ENCODE measurements at regions not wholly inside any gene's neighbourhood (a gene's known extent, or its start where the extent isn't known, plus 50 kb on each side); places are given as distances from the start of the nearest gene placed in this dataset.

GRCh38 chr7:1370738-1371137 is 88.5 kb downstream of the MICALL2 start:
- no peak for ATAC-seq

GRCh38 chr7:1372063-1372462 is 87.2 kb downstream of the MICALL2 start:
- TF ChIP-seq GLIS3 (CRISPR knock-in tag; IDR thresholded peaks at IDR 0.05) (no peak), ARNTL (CRISPR knock-in tag; IDR thresholded peaks at IDR 0.05; ENCODE audit: borderline replicate concordance, low read depth) (no peak), TOX (CRISPR knock-in tag; IDR thresholded peaks at IDR 0.05; ENCODE audit: borderline replicate concordance) (no peak), ZC3H10 (CRISPR knock-in tag; IDR thresholded peaks at IDR 0.05) (no peak), RARB (CRISPR knock-in tag; IDR thresholded peaks at IDR 0.05) (no peak), PATZ1 (CRISPR knock-in tag; IDR thresholded peaks at IDR 0.05; ENCODE audit: borderline replicate concordance) (no peak), ZNF8 (CRISPR knock-in tag; IDR thresholded peaks at IDR 0.05) (no peak), ESRRG (CRISPR knock-in tag; IDR thresholded peaks at IDR 0.05) (no peak), TSHZ2 (CRISPR knock-in tag; IDR thresholded peaks at IDR 0.05) (no peak), CREB5 (CRISPR knock-in tag; IDR thresholded peaks at IDR 0.05; ENCODE audit: low read depth) (no peak)
- ATAC-seq: no peak

More at GRCh38 chr7:1370738-1371137, 88.5 kb downstream of the MICALL2 start:
- TF ChIP-seq ZNF70 (CRISPR knock-in tag; IDR thresholded peaks at IDR 0.05) (no peak), CSRNP3 (CRISPR knock-in tag; IDR thresholded peaks at IDR 0.05) (no peak), BACH2 (CRISPR knock-in tag; IDR thresholded peaks at IDR 0.05; ENCODE audit: borderline replicate concordance) (no peak), CREB5 (CRISPR knock-in tag; IDR thresholded peaks at IDR 0.05; ENCODE audit: low read depth) (no peak), RARB (CRISPR knock-in tag; IDR thresholded peaks at IDR 0.05) (no peak), GLIS3 (CRISPR knock-in tag; IDR thresholded peaks at IDR 0.05) (no peak), CSDC2 (CRISPR knock-in tag; IDR thresholded peaks at IDR 0.05) (no peak), PPARA (CRISPR knock-in tag; IDR thresholded peaks at IDR 0.05; ENCODE audit: borderline replicate concordance) (no peak), ZNF565 (CRISPR knock-in tag; conservative IDR thresholded peaks at IDR 0.05; ENCODE audit: low read depth) (no peak), POU6F1 (CRISPR knock-in tag; IDR thresholded peaks at IDR 0.05; ENCODE audit: borderline replicate concordance, low read depth) (no peak), TCF4 (CRISPR knock-in tag; IDR thresholded peaks at IDR 0.05; ENCODE audit: borderline replicate concordance) (no peak), ZFP30 (CRISPR knock-in tag; IDR thresholded peaks at IDR 0.05) (no peak)

Data from SK-N-SH treated with all-trans-retinoic acid at 6 μM for 48 hours (cell line).